Right lobe of liver (tissue), 4 donors: ENCODE measurements at regions not wholly inside any gene's neighbourhood (a gene's known extent, or its start where the extent isn't known, plus 50 kb on each side); places are given as distances from the start of the nearest gene placed in this dataset.

ENCODE experiments used
- CTCF ChIP-seq, 4 donors: fragments of 200-600 bp in 3 of 4; fragments of 450-650 bp in 1 of 4; IDR thresholded peaks; one replicate each; pipeline versions ENCODE4 v1.5.1 to v1.8.0; 2016 to 2022; ENCODE audit warnings: antibody characterized with exemption in 4 of 4, mild to moderate bottlenecking in 2 of 4
- POLR2A ChIP-seq: fragments of 450-650 bp; IDR thresholded peaks from one replicate; pipeline ENCODE4 v1.6.1; 2017; ENCODE audit warnings: antibody characterized with exemption, mild to moderate bottlenecking
- donor health status: DM: no; HTN: no; CAD: no.
- donor health status: DM: no; HTN: no; CAD: no.
- donor health status: DM: no; HTN: yes; CAD: no.

- no peak for TF ChIP-seq CTCF (IDR thresholded peaks at IDR 0.05)
- no peak for TF ChIP-seq POLR2A
Observed at GRCh38 chr10:46175296-46175695, 111.5 kb upstream of the ANTXRL start.
